ENCODE measurements at regions not wholly inside any gene's neighbourhood (a gene's known extent, or its start where the extent isn't known, plus 50 kb on each side); places are given as distances from the start of the nearest gene placed in this dataset.
"Not testable (repeated sequence)": the region's sequence is repeated elsewhere in the genome, so short reads cannot be mapped to it uniquely, and the experiment has no call there.

DNA sequence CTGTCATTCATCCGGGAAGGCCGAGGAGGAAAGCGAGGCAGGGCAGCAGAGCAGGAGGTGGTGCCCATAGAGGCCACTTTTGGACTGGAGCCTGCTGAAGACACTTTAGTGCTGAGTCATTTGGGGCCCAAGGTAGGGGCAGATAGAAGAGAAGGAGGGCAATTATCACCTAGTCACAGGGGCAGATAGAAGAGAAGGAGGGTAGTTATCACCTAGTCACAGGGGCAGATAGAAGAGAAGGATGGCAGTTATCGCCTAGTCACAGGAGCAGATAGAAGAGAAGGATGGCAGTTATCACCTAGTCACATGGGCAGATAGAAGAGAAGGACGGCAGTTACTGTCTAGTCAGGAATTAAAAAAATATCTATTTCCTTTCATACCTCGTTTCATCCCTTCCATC lies 1372.6 kb downstream of the FOXD4L5 start:
- not testable (repeated sequence) for ATAC-seq

GRCh38 chr9:63909076-63909475 lies 1375.9 kb downstream of the FOXD4L5 start:
- not testable (repeated sequence) for ATAC-seq

GRCh38 chr9:63899637-63900190 lies 1385.3 kb downstream of the FOXD4L5 start:
- not testable (repeated sequence) for ATAC-seq

GRCh38 chr9:63881386-63881785 lies 1403.6 kb downstream of the FOXD4L5 start:
- not testable (repeated sequence) for ATAC-seq

DNA sequence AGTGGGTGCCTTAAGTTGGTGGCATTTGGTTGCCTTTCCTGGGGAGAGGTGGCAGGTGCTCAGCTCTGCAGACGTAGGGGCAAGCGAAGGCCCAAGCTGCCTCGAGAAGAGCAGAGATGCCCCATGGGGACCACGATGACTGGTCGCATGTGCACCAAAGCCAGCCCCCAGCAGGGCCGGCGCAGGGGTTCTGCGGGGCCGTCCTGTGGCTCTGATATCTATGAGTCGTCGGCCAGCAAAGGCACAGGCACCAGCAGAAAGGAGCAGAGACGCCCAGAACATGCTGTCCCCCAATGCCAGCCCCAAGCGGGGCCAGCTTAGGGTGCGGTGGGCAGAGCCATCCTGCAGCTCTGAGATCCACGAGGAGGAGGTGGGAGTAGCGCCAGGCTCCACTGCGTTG lies 1408.6 kb downstream of the FOXD4L5 start:
- not testable (repeated sequence) for ATAC-seq

DNA sequence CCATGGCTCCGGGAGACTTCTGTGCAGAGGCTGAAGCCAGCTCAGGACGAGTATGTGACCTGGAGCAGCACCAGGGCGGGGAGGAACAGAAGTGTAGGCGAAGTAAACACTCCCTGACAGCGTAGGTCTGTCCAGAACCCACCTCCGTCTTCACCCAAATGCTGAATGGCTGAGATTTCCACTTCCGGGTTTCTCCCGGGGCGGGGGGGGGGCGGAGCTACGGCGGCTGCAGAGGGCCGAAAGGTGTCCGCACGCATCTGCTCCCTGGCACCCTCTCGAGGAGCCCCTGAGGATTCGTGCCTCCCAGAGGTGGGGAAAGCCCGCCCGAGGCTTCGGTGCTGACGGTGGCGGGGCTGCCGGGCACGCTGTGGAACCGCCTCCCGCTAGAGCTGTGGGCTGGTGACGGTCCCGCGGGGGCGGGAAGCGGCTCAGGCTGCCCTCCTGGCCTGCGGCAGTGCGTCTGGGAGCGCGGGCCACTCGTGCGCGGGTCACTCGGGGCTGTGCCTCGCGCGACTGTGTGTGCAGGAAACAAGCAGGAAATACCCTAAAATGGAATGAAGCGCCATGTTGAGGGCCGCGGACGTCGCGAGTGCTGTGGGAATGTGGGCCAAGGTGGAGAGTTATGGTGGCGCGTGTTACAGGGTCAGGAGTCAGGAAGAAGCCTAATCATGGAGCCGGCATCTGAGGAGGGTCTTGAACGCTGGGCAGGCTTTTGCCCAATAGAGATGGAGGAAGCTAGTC lies 1425.4 kb downstream of the FOXD4L5 start:
- TF ChIP-seq ESRRG (CRISPR knock-in tag; IDR thresholded peaks at IDR 0.05) = no peak
- TF ChIP-seq, protein P1, sequence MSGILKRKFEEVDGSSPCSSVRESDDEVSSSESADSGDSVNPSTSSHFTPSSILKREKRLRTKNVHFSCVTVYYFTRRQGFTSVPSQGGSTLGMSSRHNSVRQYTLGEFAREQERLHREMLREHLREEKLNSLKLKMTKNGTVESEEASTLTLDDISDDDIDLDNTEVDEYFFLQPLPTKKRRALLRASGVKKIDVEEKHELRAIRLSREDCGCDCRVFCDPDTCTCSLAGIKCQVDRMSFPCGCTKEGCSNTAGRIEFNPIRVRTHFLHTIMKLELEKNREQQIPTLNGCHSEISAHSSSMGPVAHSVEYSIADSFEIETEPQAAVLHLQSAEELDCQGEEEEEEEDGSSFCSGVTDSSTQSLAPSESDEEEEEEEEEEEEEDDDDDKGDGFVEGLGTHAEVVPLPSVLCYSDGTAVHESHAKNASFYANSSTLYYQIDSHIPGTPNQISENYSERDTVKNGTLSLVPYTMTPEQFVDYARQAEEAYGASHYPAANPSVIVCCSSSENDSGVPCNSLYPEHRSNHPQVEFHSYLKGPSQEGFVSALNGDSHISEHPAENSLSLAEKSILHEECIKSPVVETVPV (CRISPR knock-in tag; IDR thresholded peaks at IDR 0.05) = no peak
- TF ChIP-seq CSDC2 (CRISPR knock-in tag; IDR thresholded peaks at IDR 0.05) = no peak
- no peak for TF ChIP-seq ZFP3 (CRISPR knock-in tag; IDR thresholded peaks at IDR 0.05)
- no peak for TF ChIP-seq ISL1 (CRISPR knock-in tag; IDR thresholded peaks at IDR 0.05)
- no peak for TF ChIP-seq ZNF8 (CRISPR knock-in tag; IDR thresholded peaks at IDR 0.05)
- no peak for TF ChIP-seq GLIS3 (CRISPR knock-in tag; IDR thresholded peaks at IDR 0.05)
- no peak for TF ChIP-seq PPARA (CRISPR knock-in tag; IDR thresholded peaks at IDR 0.05; ENCODE audit: borderline replicate concordance)
- TF ChIP-seq ZNF70 (CRISPR knock-in tag; IDR thresholded peaks at IDR 0.05) = no peak
- TF ChIP-seq, protein P2, sequence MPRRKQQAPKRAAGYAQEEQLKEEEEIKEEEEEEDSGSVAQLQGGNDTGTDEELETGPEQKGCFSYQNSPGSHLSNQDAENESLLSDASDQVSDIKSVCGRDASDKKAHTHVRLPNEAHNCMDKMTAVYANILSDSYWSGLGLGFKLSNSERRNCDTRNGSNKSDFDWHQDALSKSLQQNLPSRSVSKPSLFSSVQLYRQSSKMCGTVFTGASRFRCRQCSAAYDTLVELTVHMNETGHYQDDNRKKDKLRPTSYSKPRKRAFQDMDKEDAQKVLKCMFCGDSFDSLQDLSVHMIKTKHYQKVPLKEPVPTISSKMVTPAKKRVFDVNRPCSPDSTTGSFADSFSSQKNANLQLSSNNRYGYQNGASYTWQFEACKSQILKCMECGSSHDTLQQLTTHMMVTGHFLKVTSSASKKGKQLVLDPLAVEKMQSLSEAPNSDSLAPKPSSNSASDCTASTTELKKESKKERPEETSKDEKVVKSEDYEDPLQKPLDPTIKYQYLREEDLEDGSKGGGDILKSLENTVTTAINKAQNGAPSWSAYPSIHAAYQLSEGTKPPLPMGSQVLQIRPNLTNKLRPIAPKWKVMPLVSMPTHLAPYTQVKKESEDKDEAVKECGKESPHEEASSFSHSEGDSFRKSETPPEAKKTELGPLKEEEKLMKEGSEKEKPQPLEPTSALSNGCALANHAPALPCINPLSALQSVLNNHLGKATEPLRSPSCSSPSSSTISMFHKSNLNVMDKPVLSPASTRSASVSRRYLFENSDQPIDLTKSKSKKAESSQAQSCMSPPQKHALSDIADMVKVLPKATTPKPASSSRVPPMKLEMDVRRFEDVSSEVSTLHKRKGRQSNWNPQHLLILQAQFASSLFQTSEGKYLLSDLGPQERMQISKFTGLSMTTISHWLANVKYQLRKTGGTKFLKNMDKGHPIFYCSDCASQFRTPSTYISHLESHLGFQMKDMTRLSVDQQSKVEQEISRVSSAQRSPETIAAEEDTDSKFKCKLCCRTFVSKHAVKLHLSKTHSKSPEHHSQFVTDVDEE (CRISPR knock-in tag; IDR thresholded peaks at IDR 0.05) = no peak
- TF ChIP-seq, protein P3, sequence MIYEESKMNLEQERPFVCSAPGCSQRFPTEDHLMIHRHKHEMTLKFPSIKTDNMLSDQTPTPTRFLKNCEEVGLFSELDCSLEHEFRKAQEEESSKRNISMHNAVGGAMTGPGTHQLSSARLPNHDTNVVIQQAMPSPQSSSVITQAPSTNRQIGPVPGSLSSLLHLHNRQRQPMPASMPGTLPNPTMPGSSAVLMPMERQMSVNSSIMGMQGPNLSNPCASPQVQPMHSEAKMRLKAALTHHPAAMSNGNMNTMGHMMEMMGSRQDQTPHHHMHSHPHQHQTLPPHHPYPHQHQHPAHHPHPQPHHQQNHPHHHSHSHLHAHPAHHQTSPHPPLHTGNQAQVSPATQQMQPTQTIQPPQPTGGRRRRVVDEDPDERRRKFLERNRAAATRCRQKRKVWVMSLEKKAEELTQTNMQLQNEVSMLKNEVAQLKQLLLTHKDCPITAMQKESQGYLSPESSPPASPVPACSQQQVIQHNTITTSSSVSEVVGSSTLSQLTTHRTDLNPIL (CRISPR knock-in tag; IDR thresholded peaks at IDR 0.05; ENCODE audit: low read depth) = no peak
- TF ChIP-seq ARNTL (CRISPR knock-in tag; IDR thresholded peaks at IDR 0.05; ENCODE audit: borderline replicate concordance, low read depth) = no peak
- TF ChIP-seq ZFP30 (CRISPR knock-in tag; IDR thresholded peaks at IDR 0.05) = no peak
- TF ChIP-seq RARB (CRISPR knock-in tag; IDR thresholded peaks at IDR 0.05) = no peak
- no peak for TF ChIP-seq ZNF565 (CRISPR knock-in tag; conservative IDR thresholded peaks at IDR 0.05; ENCODE audit: low read depth)
- no peak for TF ChIP-seq OSR1 (CRISPR knock-in tag; IDR thresholded peaks at IDR 0.05)
- peak; percentile 99 for ATAC-seq

DNA sequence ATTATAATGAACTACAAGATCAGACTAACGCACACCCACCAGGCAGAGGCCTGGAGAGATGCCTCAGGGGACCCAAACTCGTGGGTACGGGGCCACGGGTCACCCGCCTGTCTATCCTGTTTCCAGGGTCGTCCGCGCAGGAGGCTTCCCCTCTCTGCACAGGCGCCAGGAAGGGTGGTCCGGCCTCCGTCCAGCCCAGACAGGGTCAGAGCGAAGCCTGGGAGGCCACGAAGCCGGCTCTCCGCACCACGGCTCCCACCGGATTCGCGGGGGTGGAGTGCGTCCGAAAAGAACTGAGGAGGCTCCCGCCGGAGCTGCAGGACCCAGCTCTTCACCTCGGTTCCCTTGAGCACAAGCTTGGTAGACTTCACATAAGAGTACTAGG lies 1425.9 kb downstream of the FOXD4L5 start:
- not testable (repeated sequence) for ATAC-seq

DNA sequence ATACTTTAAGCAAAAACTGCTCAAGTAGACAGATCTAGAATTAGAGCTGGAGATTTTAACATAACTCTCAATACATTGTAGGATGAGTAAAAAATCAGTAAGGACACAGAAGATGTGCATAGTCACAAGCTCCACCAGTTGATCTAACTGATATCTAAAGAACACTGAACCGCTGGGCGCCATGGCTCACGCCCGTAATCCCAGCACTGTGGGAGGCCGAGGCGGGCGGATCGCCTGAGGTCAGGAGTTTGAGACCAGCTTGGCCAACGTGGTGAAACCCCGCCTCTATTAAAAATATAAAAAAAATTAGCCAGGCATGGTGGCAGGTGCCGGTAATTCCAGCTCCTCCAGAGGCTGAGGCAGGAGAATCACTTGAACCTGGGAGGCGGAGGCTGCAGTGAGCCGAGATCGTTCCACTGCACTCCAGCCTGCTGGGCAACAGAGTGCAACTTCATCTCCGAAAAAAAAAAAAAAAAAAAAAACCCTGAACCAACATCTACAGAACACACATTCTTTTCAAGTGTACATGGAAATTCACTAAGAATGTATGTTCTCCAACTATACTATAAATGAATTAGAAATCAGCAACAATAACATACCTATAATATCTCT lies 1431.8 kb downstream of the FOXD4L5 start:
- not testable (repeated sequence) for ATAC-seq

- ATAC-seq = not testable (repeated sequence)
Measured at GRCh38 chr9:63824804-63825203, 1460.2 kb downstream of the FOXD4L5 start.

- peak; percentile 62 for ATAC-seq
Measured at GRCh38 chr9:63823375-63824201, 1461.4 kb downstream of the FOXD4L5 start.

- peak; percentile 8; the same call in 1 of the 3 replicates for ATAC-seq
Measured at GRCh38 chr9:63822615-63823374, 1462.2 kb downstream of the FOXD4L5 start.
